ENCODE measurements at regions not wholly inside any gene's neighbourhood (a gene's known extent, or its start where the extent isn't known, plus 50 kb on each side); places are given as distances from the start of the nearest gene placed in this dataset.

- no peak for TF ChIP-seq CTCF (IDR thresholded peaks at IDR 0.05)
- no peak for TF ChIP-seq POLR2A (IDR thresholded peaks at IDR 0.05)
- TF ChIP-seq EP300 (IDR thresholded peaks at IDR 0.05) = no peak
Observed at GRCh38 chr3:6282918-6283317, 578.0 kb upstream of the GRM7 start.
